NCI-H1092 (cell line): ENCODE measurements at regions not wholly inside any gene's neighbourhood (a gene's known extent, or its start where the extent isn't known, plus 50 kb on each side); places are given as distances from the start of the nearest gene placed in this dataset.
A peak's percentile ranks its signal among the peaks of the same experiment; 100 is the strongest.
"Not testable (repeated sequence)": the region's sequence is repeated elsewhere in the genome, so short reads cannot be mapped to it uniquely, and the experiment has no call there.

Experiments used
- DNase-seq: peaks from one replicate; lab custom pipeline; 2025; lab: John Stamatoyannopoulos, UW

DNA sequence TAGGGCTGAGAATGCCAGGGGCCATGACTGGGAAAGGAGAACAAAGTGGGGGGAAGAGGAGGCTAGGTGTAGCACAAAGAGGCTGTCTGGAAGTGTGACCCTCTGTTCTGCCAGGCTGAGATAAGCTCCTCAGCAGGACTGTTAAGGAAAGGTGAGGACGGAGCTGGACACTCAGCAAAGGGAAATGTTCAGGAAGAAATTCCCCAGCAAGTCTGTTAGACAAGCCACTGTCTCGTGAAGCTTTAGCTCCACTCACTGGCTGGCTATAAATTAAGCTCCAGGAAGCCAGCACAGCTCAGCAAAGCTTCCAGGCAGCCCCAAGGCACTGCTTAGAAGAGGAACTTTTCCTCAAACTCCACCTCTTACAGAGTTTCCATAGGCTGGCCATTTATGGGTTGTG is 181.2 kb upstream of the API5 start:
- peak; percentile 4 for DNase-seq

DNA sequence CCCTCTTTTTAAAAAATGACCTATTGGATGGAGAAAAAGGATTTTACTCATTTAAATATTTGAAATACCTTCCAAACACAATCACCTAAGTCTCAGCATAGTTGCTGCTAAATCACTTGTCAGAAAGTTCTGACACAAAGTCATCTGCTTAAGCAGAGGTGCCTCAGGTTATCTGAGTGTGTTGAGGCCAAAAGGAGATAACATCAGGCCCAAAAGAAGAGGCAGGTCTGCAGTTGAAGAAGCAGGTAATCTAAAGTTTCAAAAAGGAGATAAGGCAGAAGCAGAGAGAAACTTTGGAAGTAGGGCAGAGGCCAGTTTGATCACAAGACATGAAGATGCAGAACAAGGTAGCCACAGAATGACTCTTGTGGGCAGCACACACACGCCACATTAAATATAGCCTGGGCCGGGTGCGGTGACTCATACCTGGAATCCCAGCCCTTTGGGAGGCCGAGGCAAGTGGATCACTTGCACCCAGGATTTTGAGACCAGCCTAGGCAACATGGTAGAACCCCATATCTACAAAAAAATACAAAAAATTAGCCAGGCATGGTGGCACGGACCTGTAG is 175.7 kb upstream of the API5 start:
- no peak for DNase-seq

DNA sequence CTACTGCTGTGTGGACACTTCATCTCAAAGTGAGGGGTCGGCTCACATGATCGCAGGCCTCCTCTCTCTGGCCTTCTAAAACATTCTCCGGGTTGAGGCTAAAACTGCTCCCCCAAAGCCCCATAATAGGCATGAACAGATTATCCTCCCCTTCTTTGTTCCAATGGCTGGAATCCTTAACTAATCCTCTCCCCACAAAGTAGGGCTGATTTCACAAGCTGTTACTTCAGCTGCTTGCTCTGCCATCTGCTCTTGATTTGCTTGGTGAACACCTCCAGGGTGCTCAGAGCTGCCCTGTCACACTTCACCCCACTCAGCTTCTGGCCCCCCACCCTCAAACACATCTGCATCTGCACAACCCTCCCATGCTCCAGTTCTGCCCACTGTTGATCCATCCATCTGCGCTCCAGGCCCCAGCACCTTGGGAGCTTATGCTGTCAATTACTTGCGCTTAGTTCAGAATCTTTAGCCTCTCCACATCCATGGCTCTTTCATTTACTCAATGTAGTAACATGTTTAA is 173.1 kb upstream of the API5 start:
- DNase-seq = no peak

DNA sequence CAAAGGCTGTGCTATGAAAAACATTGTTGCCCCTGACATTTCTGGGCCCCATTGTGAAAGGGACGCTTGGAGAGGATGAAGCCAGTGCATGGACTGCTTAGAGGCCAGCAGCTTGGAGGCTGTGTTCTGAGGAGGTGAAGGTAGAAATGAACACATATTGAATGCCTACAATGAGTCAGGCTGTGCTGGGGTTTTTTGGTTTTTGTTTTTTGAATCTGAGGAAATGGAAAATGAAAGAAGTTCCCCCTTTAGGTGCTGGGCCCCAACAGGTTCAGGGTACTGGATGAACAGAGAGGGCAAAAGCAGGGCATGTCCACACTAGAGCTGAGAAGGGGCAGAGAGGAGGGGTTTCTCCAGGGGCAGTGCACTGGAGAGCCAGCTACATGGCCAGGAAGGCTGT is 166.1 kb upstream of the API5 start:
- DNase-seq = no peak

DNA sequence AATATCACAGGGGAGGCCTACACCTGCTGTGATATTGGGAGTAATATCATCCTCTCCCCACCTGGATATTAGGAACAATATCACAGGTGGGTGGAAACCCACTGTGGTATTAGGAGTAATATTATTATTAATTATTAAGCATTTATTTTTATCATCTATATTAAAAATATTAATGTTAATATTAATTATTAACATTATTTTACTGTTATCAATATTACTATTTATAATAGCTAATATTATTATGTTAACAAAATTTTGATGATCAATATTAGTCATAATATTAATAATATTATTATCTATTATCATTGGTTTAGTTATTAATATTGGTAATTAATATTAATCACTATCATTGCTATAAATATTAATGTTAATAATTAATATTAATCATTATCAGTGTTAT is 161.1 kb upstream of the API5 start:
- DNase-seq = no peak

DNA sequence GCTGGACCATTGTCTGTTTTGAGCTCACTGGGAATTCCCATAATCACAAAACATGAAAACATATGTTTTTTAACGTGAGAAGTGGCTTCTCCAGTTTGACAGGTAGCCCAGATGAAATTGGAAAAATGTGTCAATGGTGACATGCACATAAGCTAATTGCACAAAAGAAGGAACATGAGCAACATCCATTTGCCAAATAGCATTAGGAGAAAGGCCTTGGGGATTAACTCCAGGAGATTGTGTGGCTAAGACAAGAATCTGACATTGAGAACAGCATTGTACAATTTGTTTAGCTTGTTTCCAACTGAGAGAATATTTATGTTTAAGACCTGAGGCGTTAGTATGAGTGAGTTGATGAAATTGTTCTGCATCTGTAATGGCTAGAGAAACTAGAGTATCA is 147.0 kb upstream of the API5 start:
- DNase-seq = no peak

DNA sequence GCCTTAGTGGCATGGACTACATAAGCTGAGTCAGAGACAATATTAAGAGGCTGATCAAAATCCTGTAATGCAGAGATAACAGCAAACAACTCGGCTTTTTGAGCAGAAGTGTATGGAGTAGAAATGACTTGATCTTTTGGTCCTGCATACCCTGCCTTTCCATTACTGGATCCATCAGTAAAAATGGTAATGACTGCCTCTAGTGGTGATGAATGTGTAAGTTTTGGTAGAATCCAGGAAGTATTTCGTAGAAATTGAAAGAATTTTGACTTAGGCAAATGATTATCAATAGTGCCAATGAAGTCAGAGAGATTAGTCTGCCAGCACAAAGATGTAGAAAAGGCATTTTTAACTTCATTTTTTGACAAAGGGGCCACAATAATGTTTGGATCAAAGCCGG is 146.4 kb upstream of the API5 start:
- not testable (repeated sequence) for DNase-seq

DNA sequence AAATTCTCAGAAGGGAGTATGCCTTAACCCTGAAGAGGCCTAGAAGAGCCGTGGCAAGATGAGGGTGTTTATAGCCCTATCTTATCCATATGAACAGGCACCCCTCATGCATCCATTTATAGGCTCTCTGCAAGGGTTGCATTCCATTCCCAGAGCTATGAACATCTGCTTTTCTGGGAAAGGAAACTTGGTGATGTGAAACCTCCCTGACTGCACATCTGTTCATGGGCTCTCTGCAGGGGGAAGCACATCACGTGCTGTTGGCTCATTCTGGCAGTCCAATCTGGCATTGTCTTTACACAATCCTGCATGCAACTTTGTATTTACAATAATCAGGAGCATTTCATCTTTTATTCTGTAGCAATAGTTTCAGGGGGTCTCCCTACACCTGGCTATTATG is 143.6 kb upstream of the API5 start:
- not testable (repeated sequence) for DNase-seq

DNA sequence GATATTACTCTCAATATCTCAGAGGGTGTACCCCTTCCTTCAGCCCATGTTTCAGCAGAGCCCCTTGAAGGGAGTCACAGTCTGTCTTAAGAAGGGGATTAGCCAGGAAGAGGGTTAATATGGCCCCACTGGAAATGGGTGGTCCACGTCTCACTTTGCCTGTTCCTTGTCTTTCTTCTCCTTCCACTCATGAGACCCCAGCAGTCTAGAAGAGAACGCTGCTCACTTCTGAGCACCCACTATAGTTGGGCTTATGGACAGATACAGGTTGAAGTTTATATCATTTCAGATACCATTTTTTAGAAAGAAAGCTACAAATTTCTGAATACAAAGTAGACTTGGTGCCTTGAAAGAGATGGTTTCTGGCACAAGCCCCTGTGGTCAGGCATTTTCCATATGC is 139.3 kb upstream of the API5 start:
- DNase-seq = no peak

DNA sequence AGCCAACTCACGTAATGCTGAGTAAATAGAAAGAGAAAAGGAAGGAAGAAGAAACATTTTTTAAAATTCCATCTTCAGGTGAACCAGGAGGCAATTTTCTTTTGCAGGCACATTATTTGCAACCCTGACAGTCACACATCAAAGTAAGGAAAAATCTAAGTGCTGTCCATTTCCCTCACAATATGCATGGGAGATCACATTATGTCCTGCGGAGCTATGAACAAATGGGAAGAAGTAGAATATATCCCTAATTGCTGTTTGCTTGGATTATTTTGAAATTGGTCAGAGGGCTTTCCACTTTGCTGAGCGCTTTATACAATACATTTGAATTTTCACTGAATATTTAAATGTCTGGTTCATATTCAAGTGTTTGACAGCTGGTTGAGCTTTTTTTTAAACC is 133.8 kb upstream of the API5 start:
- no peak for DNase-seq

DNA sequence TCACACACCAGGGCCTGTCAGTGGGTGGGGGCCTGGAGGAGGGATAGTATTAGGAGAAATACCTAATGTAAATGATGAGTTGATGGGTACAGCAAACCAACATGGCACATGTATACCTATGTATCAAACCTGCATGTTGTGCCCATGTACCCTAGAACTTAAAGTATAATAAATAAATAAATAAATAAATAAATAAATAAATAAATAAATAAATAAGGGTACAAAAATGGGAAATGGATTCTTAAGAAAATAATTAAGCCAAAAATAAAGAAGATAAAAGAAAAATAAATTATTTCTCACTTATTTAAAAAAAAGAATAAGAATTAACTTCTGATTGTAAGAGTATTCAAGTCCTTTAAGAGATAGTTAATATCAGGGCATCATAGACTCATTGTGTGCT is 117.3 kb upstream of the API5 start:
- DNase-seq = not testable (repeated sequence)

DNA sequence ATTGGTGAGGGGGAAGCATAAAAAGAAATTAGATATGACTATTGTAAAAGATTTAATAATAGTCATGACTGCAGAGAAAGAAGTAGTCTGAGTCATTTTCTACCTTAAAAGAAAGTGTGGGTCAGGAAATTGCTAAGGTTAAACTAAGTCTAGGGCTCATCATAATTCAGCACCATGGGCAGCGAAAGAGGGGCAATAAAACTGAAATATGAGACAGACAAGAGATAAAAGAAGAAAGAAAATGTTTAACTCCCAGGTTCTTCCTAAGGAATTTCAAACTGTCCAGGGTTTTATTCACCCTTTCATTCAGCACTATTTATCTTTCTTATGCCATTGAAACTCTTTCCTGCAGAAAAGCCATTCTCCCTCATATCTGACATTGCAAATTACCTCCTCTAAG is 114.4 kb upstream of the API5 start:
- DNase-seq = no peak

DNA sequence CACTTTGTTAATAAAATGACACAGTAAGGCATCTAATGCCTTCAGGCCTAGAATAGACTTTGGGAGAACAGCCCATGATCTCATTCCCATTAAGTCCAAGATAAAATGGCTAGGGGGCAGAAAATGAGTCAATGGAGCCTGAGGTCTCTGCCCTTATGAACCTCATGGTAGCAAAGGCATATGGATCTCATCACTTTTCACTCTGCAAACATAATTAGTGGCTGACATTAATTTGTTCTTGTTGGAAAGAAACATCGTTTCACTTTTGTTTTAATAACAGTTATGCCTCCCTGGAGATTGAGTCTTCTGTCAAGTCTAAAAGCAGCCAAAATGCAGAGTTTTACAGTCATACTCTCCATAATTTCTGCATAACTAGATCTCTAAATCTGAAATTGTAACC is 111.8 kb upstream of the API5 start:
- no peak for DNase-seq

DNA sequence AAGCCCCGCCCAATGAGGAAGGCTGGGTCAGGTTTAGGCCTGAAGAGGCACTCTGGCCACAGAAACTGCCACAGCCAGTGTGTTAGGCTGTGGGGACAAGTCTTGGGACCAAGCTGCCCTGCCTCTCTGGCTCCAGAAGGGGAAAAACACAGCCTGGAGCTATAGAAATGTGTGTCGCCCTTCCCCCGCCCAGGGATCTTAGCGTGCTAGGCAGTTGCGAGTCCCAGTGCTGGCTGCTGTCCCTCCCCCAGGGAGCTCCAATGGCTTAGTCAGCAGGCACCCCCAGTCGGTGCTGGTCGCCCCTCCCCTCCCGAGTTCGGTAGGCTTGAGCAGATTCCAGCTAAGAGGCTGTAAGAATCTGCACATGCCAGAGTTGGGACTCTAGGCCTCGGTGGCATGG is 99.5 kb upstream of the API5 start:
- no peak for DNase-seq

DNA sequence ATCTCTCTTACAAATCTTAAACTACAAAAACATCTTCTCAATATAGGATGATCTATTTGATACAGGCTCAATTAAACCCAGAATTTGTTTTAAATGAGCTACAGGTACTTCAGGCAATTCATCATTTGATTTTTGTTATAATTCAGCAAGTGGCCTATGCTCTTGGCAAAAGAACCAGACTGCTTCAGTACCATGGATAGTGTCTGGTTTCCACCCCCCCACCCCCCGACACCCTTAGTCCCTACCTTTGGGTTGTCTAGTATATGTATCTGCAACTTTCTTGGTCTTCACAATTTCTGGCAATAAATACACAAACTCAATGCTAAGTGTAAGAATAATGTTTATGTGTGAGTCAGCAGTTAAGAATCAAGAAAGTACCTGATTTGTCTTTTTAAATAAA is 97.3 kb upstream of the API5 start:
- DNase-seq = no peak

DNA sequence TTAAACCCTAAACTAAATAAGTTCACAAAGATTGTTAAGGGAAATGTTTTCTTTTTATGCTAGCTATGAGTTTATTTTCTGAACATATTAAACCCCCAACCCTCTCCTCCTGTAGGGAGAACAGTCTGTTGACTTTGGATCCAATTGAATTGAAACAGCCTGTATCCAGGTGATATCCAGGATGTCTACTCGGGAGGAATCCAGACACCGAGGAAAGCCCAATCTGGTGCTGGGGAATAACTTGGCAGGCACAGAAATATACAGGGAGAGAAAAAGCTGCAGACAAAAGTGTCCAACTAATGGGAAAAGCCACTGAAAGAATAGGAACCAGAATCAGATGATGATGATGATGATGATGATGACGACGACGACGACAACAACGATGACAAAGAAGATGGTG is 93.9 kb upstream of the API5 start:
- DNase-seq = no peak

DNA sequence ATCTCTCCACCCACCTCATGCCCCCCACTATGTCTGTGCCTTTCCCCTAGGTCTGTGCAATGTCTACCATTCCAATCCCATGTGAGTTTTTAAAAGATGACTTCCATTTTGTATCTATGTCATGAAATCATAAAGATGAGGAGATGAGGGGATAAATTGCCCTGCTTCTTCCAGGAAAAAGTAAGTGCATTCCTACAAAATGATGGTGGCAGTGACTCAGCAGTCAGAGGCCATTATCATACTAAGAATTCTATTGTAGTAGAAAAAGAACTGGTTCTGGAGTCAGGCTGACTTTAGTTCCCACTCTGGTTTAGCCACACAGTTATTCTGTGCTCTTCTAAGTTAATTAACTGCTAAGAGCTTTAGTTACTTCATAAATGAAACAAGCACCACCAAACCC is 89.6 kb upstream of the API5 start:
- no peak for DNase-seq

DNA sequence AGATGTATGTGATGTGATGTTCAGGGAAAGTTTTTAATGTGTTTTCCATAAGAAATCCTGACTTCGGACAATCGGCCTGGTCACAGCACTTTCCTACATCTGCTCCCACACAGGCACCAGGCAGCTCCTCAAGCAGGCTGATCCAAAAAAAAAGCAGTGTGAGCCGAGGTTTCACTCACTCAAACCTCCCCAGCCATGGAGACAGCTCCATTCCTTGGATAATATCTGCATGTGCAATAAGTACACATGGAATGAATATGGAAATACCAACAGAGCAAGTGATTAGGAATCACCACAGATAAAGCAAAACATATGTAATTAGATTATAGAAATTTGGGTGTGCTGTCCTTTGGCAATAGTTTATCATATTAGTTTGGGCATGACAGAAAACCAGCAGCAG is 88.8 kb upstream of the API5 start:
- no peak for DNase-seq

DNA sequence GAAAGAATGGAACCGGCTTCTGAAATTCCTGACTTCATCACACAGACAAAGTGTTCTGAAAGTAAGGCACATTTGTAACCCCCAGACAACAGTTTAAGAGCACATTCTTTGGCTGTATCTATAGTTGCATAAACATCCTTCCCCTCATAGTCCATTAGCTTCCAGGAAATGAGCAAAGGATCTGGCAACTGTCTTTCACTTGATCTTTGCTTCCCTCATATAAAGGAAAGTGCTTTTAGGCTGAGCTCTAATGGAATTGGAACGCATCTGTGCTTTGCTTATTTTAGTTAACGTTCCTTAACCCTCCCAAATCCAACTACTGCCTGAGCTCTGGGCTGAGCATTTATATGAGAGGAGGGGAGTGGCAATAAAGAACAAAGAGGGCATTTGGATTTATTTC is 76.9 kb upstream of the API5 start:
- DNase-seq = no peak

DNA sequence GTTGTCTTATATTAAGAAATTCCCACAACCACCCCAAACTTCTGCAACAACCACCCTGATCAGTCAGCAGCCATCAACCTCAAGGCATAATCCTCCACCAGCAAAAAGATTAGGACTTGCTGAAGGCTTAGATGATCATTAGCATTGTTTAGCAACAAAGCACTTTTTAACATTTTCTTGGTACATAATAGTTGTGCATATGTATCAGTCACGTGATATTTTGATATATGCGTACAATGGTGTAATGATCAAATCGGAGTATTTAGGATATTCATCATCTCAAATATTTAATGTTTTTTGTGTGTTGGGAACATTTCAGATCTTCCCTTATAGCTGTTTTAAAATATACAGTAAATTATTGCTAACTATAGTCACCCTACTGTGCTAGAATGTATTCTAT is 73.5 kb upstream of the API5 start:
- DNase-seq = no peak

DNA sequence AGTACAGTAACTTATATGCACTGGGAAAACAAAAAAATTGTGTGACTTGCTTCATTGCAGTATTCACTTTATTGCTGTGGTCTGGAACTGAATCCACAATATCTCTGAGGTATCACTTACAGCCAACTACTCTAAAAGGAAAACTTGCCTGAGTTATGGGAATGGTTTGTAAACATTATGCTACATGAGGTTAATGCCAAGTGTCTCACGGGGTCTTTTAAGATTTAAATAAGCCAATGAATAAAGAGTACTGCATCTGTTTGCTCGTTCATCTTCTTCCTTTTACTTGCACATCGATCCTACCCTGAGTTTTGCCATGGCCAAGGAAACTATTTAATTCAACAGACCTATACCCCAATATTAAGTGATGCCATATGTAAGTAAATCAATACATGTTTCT is 72.0 kb upstream of the API5 start:
- no peak for DNase-seq

DNA sequence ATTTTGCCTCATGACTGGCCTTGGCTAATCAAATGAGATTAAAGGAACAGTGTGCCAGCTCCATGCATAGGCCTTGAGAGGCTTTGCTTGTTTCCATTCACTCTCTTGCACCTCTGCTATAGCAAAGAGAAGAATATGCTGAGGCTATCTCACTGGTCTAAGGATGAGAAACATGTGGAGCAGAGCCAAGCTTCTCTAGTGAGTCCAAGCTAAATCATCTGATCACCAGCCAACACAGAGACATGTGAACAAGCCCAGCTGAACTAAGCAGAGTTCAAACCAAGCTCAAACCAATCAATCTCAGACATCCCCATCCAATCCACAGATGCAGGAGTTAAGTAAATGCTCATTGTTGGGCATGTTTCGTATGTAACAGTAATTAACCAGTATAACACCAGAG is 69.4 kb upstream of the API5 start:
- DNase-seq = no peak

DNA sequence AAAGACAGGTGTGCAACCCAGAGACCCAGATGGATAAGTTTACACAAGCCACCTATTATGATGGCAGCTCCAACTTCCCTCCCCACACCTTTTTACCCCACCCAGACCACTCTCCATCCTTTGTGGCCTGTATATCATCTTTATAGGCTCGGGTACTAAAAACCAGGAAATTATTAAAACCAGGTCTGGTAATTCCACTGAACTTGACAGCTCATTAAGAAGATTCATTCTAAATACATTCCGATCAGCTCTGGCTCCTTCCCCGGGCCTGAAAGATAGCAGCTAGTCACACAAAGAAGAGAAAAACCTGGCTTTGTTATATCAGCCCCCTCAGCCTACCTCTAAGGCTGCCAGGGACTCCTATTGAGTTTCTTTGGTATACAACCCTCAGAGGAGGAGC is 67.9 kb upstream of the API5 start:
- DNase-seq = no peak

DNA sequence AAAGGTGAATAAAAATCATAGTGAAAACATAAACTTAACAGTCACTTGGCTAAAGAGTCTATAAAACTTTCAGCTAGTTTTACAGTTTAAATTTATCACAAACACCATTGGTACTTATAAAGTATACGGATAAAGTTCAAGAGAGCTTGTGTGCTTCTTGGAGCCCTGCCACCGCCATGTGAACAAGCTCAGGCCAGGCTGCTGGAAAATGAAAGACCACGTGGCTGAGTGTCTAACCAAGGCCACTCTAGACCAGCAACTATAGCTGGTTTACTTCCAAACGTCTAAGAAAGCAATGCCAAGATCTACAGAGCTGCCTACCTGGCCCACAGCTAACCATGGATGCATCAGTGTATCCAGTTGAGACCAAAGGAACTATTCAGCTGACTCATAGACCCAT is 66.3 kb upstream of the API5 start:
- no peak for DNase-seq

DNA sequence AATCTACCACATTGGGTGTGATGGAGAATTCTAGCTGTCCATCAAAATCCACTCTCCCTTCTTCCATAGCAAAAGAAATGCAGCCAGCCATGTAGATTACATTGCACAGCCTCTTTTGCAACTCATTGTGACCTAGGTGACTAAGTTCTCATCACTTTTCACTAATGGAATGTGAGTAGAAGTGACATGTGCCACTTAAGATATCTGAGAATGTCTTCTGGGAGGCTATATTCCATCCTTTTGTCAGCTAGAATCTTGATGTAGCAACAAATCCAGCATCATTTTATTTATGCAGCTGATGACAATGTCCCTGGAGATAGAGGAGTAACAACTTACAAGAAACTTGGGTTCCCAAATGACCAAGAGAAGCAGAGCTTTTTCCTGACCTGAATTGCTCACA is 61.5 kb upstream of the API5 start:
- DNase-seq = no peak
